Activated CD8-positive, alpha-beta memory T cell treated with anti-CD3 and anti-CD28 coated beads, Interleukin-2, amount 10 ng/mL, durations not matched to agents 7 days and 5 days (primary cell): ENCODE measurements at regions not wholly inside any gene's neighbourhood (a gene's known extent, or its start where the extent isn't known, plus 50 kb on each side); places are given as distances from the start of the nearest gene placed in this dataset.
"Not testable (repeated sequence)": the region's sequence is repeated elsewhere in the genome, so short reads cannot be mapped to it uniquely, and the experiment has no call there.

ENCODE experiments used
- ATAC-seq: fragments of 150-1000 bp; cut with Tn5 transposase; one replicate; pipeline ENCODE4 v1.10.0; 2021; ENCODE audit warnings: moderate library complexity
- CTCF ChIA-PET: fragments of 350-600 bp; sonication (Branson Sonifier 250); formaldehyde crosslinking; loops from one replicate; lab custom pipeline; 2021; ENCODE audit warnings: antibody characterized with exemption; lab: Charles Lee
- DNase-seq: peaks from one replicate; pipeline ENCODE4 v3.0.0-alpha.2; 2020
- H3K27ac Mint-ChIP-seq: one replicate; pipeline ENCODE4 v1.8.0; 2021; ENCODE audit warnings: mild to moderate bottlenecking, mixed read lengths
- H3K27me3 Mint-ChIP-seq: one replicate; pipeline ENCODE4 v1.8.0; 2021; ENCODE audit warnings: mixed read lengths
- H3K36me3 Mint-ChIP-seq: one replicate; pipeline ENCODE4 v1.8.0; 2021; ENCODE audit warnings: mild to moderate bottlenecking, mixed read lengths
- H3K4me1 Mint-ChIP-seq: one replicate; pipeline ENCODE4 v1.8.0; 2021; ENCODE audit warnings: mixed read lengths
- H3K4me3 Mint-ChIP-seq: one replicate; pipeline ENCODE4 v1.8.0; 2021; ENCODE audit warnings: mild to moderate bottlenecking, moderate library complexity, mixed read lengths
- H3K9me3 Mint-ChIP-seq: one replicate; pipeline ENCODE4 v1.8.0; 2022; ENCODE audit warnings: low read depth, mixed read lengths

- Mint-ChIP-seq H3K36me3 (no peaks in the 10 kb centered on the region), H3K4me3 (no peak overlapping the region), H3K27ac (no peak overlapping the region), H3K9me3 (peaks cover 4% of the 10 kb centered on the region), H3K27me3 (no peaks in the 10 kb centered on the region), H3K4me1 (no peaks in the 10 kb centered on the region)
- no peak for DNase-seq
- no peak for ATAC-seq
- CTCF ChIA-PET = no interaction called here
Observed at GRCh38 chr3:177249203-177249602, 51.9 kb upstream of the TBL1XR1 start.

- DNase-seq (no peak), ATAC-seq (no peak)
- Mint-ChIP-seq H3K9me3 (peaks cover 4% of the 10 kb centered on the region), H3K4me1 (no peaks in the 10 kb centered on the region), H3K27me3 (no peaks in the 10 kb centered on the region), H3K36me3 (no peaks in the 10 kb centered on the region), H3K4me3 (no peak overlapping the region), H3K27ac (no peak overlapping the region)
- CTCF ChIA-PET = interaction anchor here (1.5 kb wide), 1 partner anchor 70 kb away, joined by 3 read pairs; no protein-coding TSS in a partner anchor
Observed at GRCh38 chr3:177250151-177250550, 52.9 kb upstream of the TBL1XR1 start.

GRCh38 chr3:177251755-177252154, 54.5 kb upstream of the TBL1XR1 start:
- no peak for DNase-seq
- Mint-ChIP-seq H3K9me3 (peaks cover 4% of the 10 kb centered on the region), H3K36me3 (no peaks in the 10 kb centered on the region), H3K27ac (no peak overlapping the region), H3K27me3 (no peaks in the 10 kb centered on the region), H3K4me1 (no peaks in the 10 kb centered on the region), H3K4me3 (no peak overlapping the region)
- ATAC-seq = no peak
- CTCF ChIA-PET = no interaction called here

- CTCF ChIA-PET = no interaction called here
- Mint-ChIP-seq H3K9me3 (no peaks in the 10 kb centered on the region), H3K4me3 (no peak overlapping the region)
Observed at GRCh38 chr3:177257006-177257405, 59.7 kb upstream of the TBL1XR1 start.

GRCh38 chr3:177257625-177258024, 60.3 kb upstream of the TBL1XR1 start:
- H3K4me3 Mint-ChIP-seq = no peak overlapping the region
- H3K36me3 Mint-ChIP-seq = peaks cover 1% of the 10 kb centered on the region
- no peaks in the 10 kb centered on the region for H3K27me3 Mint-ChIP-seq
- ATAC-seq (no peak), DNase-seq (no peak)
- H3K9me3 Mint-ChIP-seq = no peaks in the 10 kb centered on the region
- H3K4me1 Mint-ChIP-seq = no peaks in the 10 kb centered on the region
- CTCF ChIA-PET = no interaction called here
- H3K27ac Mint-ChIP-seq = no peak overlapping the region

More at GRCh38 chr3:177257006-177257405, 59.7 kb upstream of the TBL1XR1 start:
- Mint-ChIP-seq H3K27ac (no peak overlapping the region), H3K27me3 (no peaks in the 10 kb centered on the region), H3K4me1 (no peaks in the 10 kb centered on the region), H3K36me3 (peaks cover 1% of the 10 kb centered on the region)
- DNase-seq (no peak), ATAC-seq (no peak)

GRCh38 chr3:177262396-177262795, 65.1 kb upstream of the TBL1XR1 start:
- CTCF ChIA-PET = no interaction called here
- H3K4me1 Mint-ChIP-seq = no peaks in the 10 kb centered on the region
- no peak for ATAC-seq

GRCh38 chr3:177263615-177264368, 66.5 kb upstream of the TBL1XR1 start:
- CTCF ChIA-PET = interaction anchor here (0.5 to 1.1 kb wide), 2 partner anchors 161 to 213 kb away, joined by 3 read pairs; no protein-coding TSS in a partner anchor
- Mint-ChIP-seq H3K4me3 (no peak overlapping the region), H3K36me3 (no peaks in the 10 kb centered on the region), H3K27me3 (no peaks in the 10 kb centered on the region), H3K27ac (no peak overlapping the region), H3K4me1 (no peaks in the 10 kb centered on the region), H3K9me3 (no peaks in the 10 kb centered on the region)
- DNase-seq (no peak), ATAC-seq (no peak)

More at GRCh38 chr3:177262396-177262795, 65.1 kb upstream of the TBL1XR1 start:
- no peaks in the 10 kb centered on the region for H3K9me3 Mint-ChIP-seq
- H3K4me3 Mint-ChIP-seq = no peak overlapping the region
- H3K36me3 Mint-ChIP-seq = peaks cover 1% of the 10 kb centered on the region
- no peak for DNase-seq
- H3K27me3 Mint-ChIP-seq = no peaks in the 10 kb centered on the region
- H3K27ac Mint-ChIP-seq = no peak overlapping the region

- H3K4me3 Mint-ChIP-seq, CTCF ChIA-PET, ATAC-seq, H3K4me1 Mint-ChIP-seq, H3K9me3 Mint-ChIP-seq, DNase-seq, H3K27ac Mint-ChIP-seq, H3K27me3 Mint-ChIP-seq, H3K36me3 Mint-ChIP-seq: not testable (repeated sequence)
Observed at GRCh38 chr3:177271811-177272501, 74.7 kb upstream of the TBL1XR1 start.

GRCh38 chr3:177278016-177278415, 80.7 kb upstream of the TBL1XR1 start:
- Mint-ChIP-seq H3K4me3 (no peak overlapping the region), H3K27me3 (no peaks in the 10 kb centered on the region), H3K27ac (no peak overlapping the region), H3K9me3 (no peaks in the 10 kb centered on the region), H3K36me3 (peaks cover 4% of the 10 kb centered on the region), H3K4me1 (peaks cover 17% of the 10 kb centered on the region)
- DNase-seq (no peak), ATAC-seq (no peak)
- CTCF ChIA-PET = no interaction called here

GRCh38 chr3:177279118-177279815, 82.0 kb upstream of the TBL1XR1 start:
- Mint-ChIP-seq H3K27me3 (no peaks in the 10 kb centered on the region), H3K4me3 (no peak overlapping the region), H3K4me1 (peaks cover 17% of the 10 kb centered on the region), H3K27ac (no peak overlapping the region), H3K36me3 (peaks cover 4% of the 10 kb centered on the region), H3K9me3 (no peaks in the 10 kb centered on the region)
- DNase-seq (no peak), ATAC-seq (no peak)
- CTCF ChIA-PET = no interaction called here

GRCh38 chr3:177281292-177282118, 84.2 kb upstream of the TBL1XR1 start:
- H3K27ac Mint-ChIP-seq = peak overlapping the region; percentile 8
- CTCF ChIA-PET = no interaction called here
- ATAC-seq = peak; percentile 49
- H3K36me3 Mint-ChIP-seq = peaks cover 4% of the 10 kb centered on the region
- peak; percentile 44 for DNase-seq
- H3K27me3 Mint-ChIP-seq = no peaks in the 10 kb centered on the region
- H3K4me3 Mint-ChIP-seq = no peak overlapping the region
- H3K4me1 Mint-ChIP-seq = peaks cover 20% of the 10 kb centered on the region
- H3K9me3 Mint-ChIP-seq = no peaks in the 10 kb centered on the region

GRCh38 chr3:177282119-177282655, 84.9 kb upstream of the TBL1XR1 start:
- H3K4me1 Mint-ChIP-seq = peaks cover 20% of the 10 kb centered on the region
- no peak overlapping the region for H3K27ac Mint-ChIP-seq
- ATAC-seq (no peak), DNase-seq (no peak)
- CTCF ChIA-PET = no interaction called here
- H3K27me3 Mint-ChIP-seq = no peaks in the 10 kb centered on the region
- H3K36me3 Mint-ChIP-seq = peaks cover 4% of the 10 kb centered on the region
- no peaks in the 10 kb centered on the region for H3K9me3 Mint-ChIP-seq
- no peak overlapping the region for H3K4me3 Mint-ChIP-seq

GRCh38 chr3:177283983-177284382, 86.7 kb upstream of the TBL1XR1 start:
- no peak for DNase-seq
- CTCF ChIA-PET = no interaction called here

More at GRCh38 chr3:177283983-177284382, 86.7 kb upstream of the TBL1XR1 start:
- Mint-ChIP-seq H3K4me3 (no peak overlapping the region), H3K9me3 (no peaks in the 10 kb centered on the region), H3K27me3 (no peaks in the 10 kb centered on the region), H3K27ac (no peak overlapping the region), H3K36me3 (peaks cover 4% of the 10 kb centered on the region), H3K4me1 (peaks cover 20% of the 10 kb centered on the region)
- ATAC-seq = no peak
